ENCODE measurements at regions not wholly inside any gene's neighbourhood (a gene's known extent, or its start where the extent isn't known, plus 50 kb on each side); places are given as distances from the start of the nearest gene placed in this dataset.

DNA sequence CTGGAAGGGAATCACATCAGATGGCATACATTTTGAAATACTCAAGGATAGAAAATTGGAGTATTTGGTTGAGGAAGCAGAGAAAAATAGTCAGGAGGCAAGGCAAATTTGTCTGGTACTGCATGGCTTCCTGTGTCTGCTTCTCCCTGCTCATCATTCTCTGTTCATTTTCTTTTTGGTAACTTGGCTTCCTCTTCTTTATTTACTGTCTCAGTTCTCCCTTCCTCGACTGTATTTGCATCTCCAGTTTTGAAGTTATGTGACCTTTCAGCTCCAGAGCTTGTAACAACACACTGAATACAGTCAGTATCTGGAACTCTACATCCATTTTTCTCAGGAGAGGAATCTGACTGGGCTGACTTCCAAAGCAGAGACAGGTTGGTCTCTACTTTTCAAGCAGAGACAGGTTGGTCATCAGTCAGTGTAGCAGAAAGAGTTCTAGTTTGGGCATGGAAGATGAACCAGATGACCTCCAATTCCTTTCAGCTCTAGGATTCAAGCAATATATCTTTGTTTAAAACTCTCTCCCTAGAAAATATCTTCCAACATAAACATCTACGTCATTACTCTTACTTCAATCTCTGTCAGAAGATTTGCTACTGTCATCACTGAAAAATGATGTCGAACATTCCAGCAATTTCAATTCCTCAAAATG, 571.2 kb downstream of the ADGRL2 start (continued):
- TF ChIP-seq CDX4 (CRISPR knock-in tag; IDR thresholded peaks at IDR 0.05; ENCODE audit: borderline replicate concordance) (no peak), ZNF532 (CRISPR knock-in tag; IDR thresholded peaks at IDR 0.05; ENCODE audit: borderline replicate concordance) (no peak), ATF3 (CRISPR knock-in tag; conservative IDR thresholded peaks at IDR 0.05) (no peak), JAZF1 (CRISPR knock-in tag; IDR thresholded peaks at IDR 0.05) (no peak), SMAD3 (CRISPR knock-in tag; IDR thresholded peaks at IDR 0.05; ENCODE audit: borderline replicate concordance) (no peak)

DNA sequence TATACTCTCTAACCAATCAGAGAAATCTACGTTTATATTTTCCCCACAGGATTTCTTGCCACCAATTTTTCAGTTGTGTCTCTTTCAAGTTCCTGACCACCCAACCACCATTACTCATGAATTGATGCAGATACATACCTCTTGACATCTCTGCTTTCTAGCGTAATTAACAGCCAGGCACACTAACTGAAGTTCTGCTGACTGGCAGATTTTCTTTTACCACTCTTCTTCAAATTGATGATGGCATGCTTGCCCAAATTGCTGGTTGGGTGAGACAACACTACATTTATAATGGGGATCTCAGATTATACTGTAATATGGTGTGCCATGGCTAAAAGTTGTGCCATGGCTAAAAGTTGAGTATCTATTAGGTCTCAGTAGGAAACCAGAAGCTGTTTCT, 566.7 kb downstream of the ADGRL2 start:
- ATAC-seq = no peak
- POLR2A ChIA-PET = no interaction called here
- no peaks in the 10 kb centered on the region; the same call in 1 of the 2 replicates for H3K27me3 Mint-ChIP-seq (ENCODE audit: low read depth)
- DNase-seq (ENCODE audit: low spot score) = no peak
- CTCF ChIA-PET = no interaction called here
- H3K9me3 Mint-ChIP-seq = peaks cover 15% of the 10 kb centered on the region
- no peak overlapping the region for H3K27ac Mint-ChIP-seq
- H3K4me3 Mint-ChIP-seq = no peak overlapping the region
- TF ChIP-seq IRF2 (CRISPR knock-in tag; IDR thresholded peaks at IDR 0.05; ENCODE audit: borderline replicate concordance, low read depth) (no peak), ZNF263 (CRISPR knock-in tag; IDR thresholded peaks at IDR 0.05; ENCODE audit: low read depth) (no peak)
- H3K36me3 Mint-ChIP-seq = no peaks in the 10 kb centered on the region
- peaks cover 5% of the 10 kb centered on the region for H3K4me1 Mint-ChIP-seq

- H3K4me1 Mint-ChIP-seq = peaks cover 12% of the 10 kb centered on the region
- no peak overlapping the region for H3K27ac Mint-ChIP-seq
- DNase-seq (ENCODE audit: low spot score) (no peak), ATAC-seq (no peak)
- no peaks in the 10 kb centered on the region; the same call in 1 of the 2 replicates for H3K27me3 Mint-ChIP-seq (ENCODE audit: low read depth)
- ChIA-PET CTCF (no interaction called here), POLR2A (no interaction called here)
- no peak overlapping the region for H3K4me3 Mint-ChIP-seq
- H3K9me3 Mint-ChIP-seq = peaks cover 15% of the 10 kb centered on the region
- no peaks in the 10 kb centered on the region for H3K36me3 Mint-ChIP-seq
- TF ChIP-seq, protein P1, sequence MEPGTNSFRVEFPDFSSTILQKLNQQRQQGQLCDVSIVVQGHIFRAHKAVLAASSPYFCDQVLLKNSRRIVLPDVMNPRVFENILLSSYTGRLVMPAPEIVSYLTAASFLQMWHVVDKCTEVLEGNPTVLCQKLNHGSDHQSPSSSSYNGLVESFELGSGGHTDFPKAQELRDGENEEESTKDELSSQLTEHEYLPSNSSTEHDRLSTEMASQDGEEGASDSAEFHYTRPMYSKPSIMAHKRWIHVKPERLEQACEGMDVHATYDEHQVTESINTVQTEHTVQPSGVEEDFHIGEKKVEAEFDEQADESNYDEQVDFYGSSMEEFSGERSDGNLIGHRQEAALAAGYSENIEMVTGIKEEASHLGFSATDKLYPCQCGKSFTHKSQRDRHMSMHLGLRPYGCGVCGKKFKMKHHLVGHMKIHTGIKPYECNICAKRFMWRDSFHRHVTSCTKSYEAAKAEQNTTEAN (CRISPR knock-in tag; IDR thresholded peaks at IDR 0.05) = no peak
- TF ChIP-seq ZBTB21 (CRISPR knock-in tag; IDR thresholded peaks at IDR 0.05; ENCODE audit: borderline replicate concordance) (no peak), CDX4 (CRISPR knock-in tag; IDR thresholded peaks at IDR 0.05; ENCODE audit: borderline replicate concordance) (no peak), ZNF416 (CRISPR knock-in tag; IDR thresholded peaks at IDR 0.05) (no peak), EMX1 (CRISPR knock-in tag; IDR thresholded peaks at IDR 0.05) (no peak), SP1 (CRISPR knock-in tag; conservative IDR thresholded peaks at IDR 0.05) (no peak), TEAD1 (CRISPR knock-in tag; IDR thresholded peaks at IDR 0.05) (no peak), TP53 (CRISPR knock-in tag; IDR thresholded peaks at IDR 0.05) (no peak)
- TF ChIP-seq, protein P2, sequence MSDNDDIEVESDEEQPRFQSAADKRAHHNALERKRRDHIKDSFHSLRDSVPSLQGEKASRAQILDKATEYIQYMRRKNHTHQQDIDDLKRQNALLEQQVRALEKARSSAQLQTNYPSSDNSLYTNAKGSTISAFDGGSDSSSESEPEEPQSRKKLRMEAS (CRISPR knock-in tag; IDR thresholded peaks at IDR 0.05) = no peak
- TF ChIP-seq, protein P3, sequence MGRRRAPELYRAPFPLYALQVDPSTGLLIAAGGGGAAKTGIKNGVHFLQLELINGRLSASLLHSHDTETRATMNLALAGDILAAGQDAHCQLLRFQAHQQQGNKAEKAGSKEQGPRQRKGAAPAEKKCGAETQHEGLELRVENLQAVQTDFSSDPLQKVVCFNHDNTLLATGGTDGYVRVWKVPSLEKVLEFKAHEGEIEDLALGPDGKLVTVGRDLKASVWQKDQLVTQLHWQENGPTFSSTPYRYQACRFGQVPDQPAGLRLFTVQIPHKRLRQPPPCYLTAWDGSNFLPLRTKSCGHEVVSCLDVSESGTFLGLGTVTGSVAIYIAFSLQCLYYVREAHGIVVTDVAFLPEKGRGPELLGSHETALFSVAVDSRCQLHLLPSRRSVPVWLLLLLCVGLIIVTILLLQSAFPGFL (CRISPR knock-in tag; IDR thresholded peaks at IDR 0.05; ENCODE audit: borderline replicate concordance) = no peak
- TF ChIP-seq, protein P4, sequence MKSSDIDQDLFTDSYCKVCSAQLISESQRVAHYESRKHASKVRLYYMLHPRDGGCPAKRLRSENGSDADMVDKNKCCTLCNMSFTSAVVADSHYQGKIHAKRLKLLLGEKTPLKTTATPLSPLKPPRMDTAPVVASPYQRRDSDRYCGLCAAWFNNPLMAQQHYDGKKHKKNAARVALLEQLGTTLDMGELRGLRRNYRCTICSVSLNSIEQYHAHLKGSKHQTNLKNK (CRISPR knock-in tag; IDR thresholded peaks at IDR 0.05) = no peak
- TF ChIP-seq, protein P5, sequence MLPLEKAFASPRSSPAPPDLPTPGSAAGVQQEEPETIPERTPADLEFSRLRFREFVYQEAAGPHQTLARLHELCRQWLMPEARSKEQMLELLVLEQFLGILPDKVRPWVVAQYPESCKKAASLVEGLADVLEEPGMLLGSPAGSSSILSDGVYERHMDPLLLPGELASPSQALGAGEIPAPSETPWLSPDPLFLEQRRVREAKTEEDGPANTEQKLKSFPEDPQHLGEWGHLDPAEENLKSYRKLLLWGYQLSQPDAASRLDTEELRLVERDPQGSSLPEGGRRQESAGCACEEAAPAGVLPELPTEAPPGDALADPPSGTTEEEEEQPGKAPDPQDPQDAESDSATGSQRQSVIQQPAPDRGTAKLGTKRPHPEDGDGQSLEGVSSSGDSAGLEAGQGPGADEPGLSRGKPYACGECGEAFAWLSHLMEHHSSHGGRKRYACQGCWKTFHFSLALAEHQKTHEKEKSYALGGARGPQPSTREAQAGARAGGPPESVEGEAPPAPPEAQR (CRISPR knock-in tag; IDR thresholded peaks at IDR 0.05) = no peak
- TF ChIP-seq, protein P6, sequence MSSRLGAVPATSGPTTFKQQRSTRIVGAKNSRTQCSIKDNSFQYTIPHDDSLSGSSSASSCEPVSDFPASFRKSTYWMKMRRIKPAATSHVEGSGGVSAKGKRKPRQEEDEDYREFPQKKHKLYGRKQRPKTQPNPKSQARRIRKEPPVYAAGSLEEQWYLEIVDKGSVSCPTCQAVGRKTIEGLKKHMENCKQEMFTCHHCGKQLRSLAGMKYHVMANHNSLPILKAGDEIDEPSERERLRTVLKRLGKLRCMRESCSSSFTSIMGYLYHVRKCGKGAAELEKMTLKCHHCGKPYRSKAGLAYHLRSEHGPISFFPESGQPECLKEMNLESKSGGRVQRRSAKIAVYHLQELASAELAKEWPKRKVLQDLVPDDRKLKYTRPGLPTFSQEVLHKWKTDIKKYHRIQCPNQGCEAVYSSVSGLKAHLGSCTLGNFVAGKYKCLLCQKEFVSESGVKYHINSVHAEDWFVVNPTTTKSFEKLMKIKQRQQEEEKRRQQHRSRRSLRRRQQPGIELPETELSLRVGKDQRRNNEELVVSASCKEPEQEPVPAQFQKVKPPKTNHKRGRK (CRISPR knock-in tag; IDR thresholded peaks at IDR 0.05; ENCODE audit: borderline replicate concordance) = no peak
Measured at GRCh38 chr1:82366689-82367088, 566.0 kb downstream of the ADGRL2 start.
